GM12878 (cell line): ENCODE measurements at regions not wholly inside any gene's neighbourhood (a gene's known extent, or its start where the extent isn't known, plus 50 kb on each side); places are given as distances from the start of the nearest gene placed in this dataset.

Source experiments
- ATAC-seq: fragments of 200-7000 bp; cut with Tn5 transposase; 3 replicates; pipeline ENCODE4 v1.9.1; 2020; ENCODE audit warnings: mild to moderate bottlenecking, moderate library complexity
- BruUV-seq: library from RNA; stranded (reverse); fragments of 400-500 nt; replicated peaks from 2 replicates; lab custom pipeline; 2021; lab: Mats Ljungman, UMichigan
- CTCF ChIA-PET: fragments of 300-600 bp; sonication (Branson Sonifier 250); formaldehyde crosslinking; extraction: SDS; loops from one replicate; lab custom pipeline; 2021; ENCODE audit warnings: inconsistent platforms; lab: Yijun Ruan, JAX
- POLR2A ChIA-PET: fragments of 350-600 bp; formaldehyde crosslinking; extraction: SDS; loops from one replicate; lab custom pipeline; 2021; ENCODE audit warnings: inconsistent platforms; lab: Charles Lee
- RAD21 ChIA-PET: fragments of 300-600 bp; sonication (Branson Sonifier 250); formaldehyde crosslinking; loops from one replicate; lab custom pipeline; 2023; ENCODE audit warnings: antibody characterized with exemption; ENCODE audit not compliant: unreplicated experiment; lab: Charles Lee
- SMC1A ChIA-PET: fragments of 300-600 bp; sonication (Branson Sonifier 250); formaldehyde crosslinking; loops from one replicate; lab custom pipeline; 2023; ENCODE audit not compliant: unreplicated experiment, uncharacterized antibody; lab: Charles Lee
- DNase-seq: peaks from one replicate; pipeline ENCODE4 v3.0.0-alpha.2; 2011; ENCODE audit warnings: low read depth, low spot score
- FAIRE-seq: peaks from 3 replicates; lab custom pipeline; 2011; peaks lifted over from hg19 to GRCh38; lab: Jason Lieb, UNC
- H2AFZ ChIP-seq: 2 replicates; pipeline ENCODE4 v1.6.0; 2011; ENCODE audit warnings: low read depth, low read length, control low read depth; ENCODE audit not compliant: control insufficient read depth
- H3K27ac ChIP-seq: 2 replicates; pipeline ENCODE4 v1.5.1; 2011; ENCODE audit warnings: control low read depth; ENCODE audit not compliant: control insufficient read depth, insufficient read depth
- H3K27me3 ChIP-seq, 2 experiments: replicated peaks in 1 of 2; 2 replicates each; pipeline versions ENCODE4 v1.6.0 to v1.6.1; 2011; ENCODE audit warnings: low read length in 1 of 2; ENCODE audit not compliant: control insufficient read depth in 2 of 2, insufficient read depth in 2 of 2
- H3K36me3 ChIP-seq, 2 experiments: 2 replicates each; pipeline ENCODE4 v1.5.1; 2011; ENCODE audit warnings: low read length in 1 of 2; ENCODE audit not compliant: control insufficient read depth in 2 of 2, insufficient read depth in 2 of 2
- H3K4me1 ChIP-seq: 2 replicates; pipeline ENCODE4 v1.6.1; 2011; ENCODE audit warnings: mild to moderate bottlenecking, low read length, moderate library complexity, mixed read lengths; ENCODE audit not compliant: control insufficient read depth, insufficient read depth
- H3K4me2 ChIP-seq: 2 replicates; pipeline ENCODE4 v1.6.0; 2011; ENCODE audit warnings: control low read depth; ENCODE audit not compliant: control insufficient read depth, insufficient read depth
- H3K4me3 ChIP-seq: fragments of 200-600 bp; sonication (generic); 2 replicates; pipeline ENCODE4 v1.5.1; 2016
- H3K79me2 ChIP-seq: 2 replicates; pipeline ENCODE4 v1.6.0; 2011; ENCODE audit warnings: low read length; ENCODE audit not compliant: control insufficient read depth, insufficient read depth
- H3K9ac ChIP-seq: 2 replicates; pipeline ENCODE4 v1.8.0; 2011; ENCODE audit warnings: low read length, control low read depth, mixed read lengths; ENCODE audit not compliant: control insufficient read depth, insufficient read depth
- H3K9me3 ChIP-seq: replicated peaks from 3 replicates; pipeline ENCODE4 v1.5.1; 2011; ENCODE audit warnings: mild to moderate bottlenecking, low read length; ENCODE audit not compliant: control insufficient read depth, insufficient read depth
- H4K20me1 ChIP-seq: 2 replicates; pipeline ENCODE4 v1.6.0; 2011; ENCODE audit not compliant: control insufficient read depth, insufficient read depth
- CHD4 ChIP-seq: fragments of 200-600 bp; sonication (generic); IDR thresholded peaks from 2 replicates; pipeline ENCODE4 v1.6.1; 2016; ENCODE audit warnings: mild to moderate bottlenecking
- KLF5 ChIP-seq: fragments of 450-650 bp; IDR thresholded peaks from 2 replicates; pipeline ENCODE4 v1.6.1; 2014; ENCODE audit warnings: mild to moderate bottlenecking; ENCODE audit not compliant: partially characterized antibody
- ZNF622 ChIP-seq: fragments of 450-650 bp; IDR thresholded peaks from 2 replicates; pipeline ENCODE4 v1.6.1; 2017; ENCODE audit warnings: mild to moderate bottlenecking, inconsistent platforms
- in situ Hi-C: fragments of 300-500 bp; cut with MboI; formaldehyde crosslinking; loops from 9 replicates; pipeline ENCODE4 v1.14.3; 2018; ENCODE audit warnings: mixed read lengths
- intact Hi-C: fragments of 100-400 bp; cut with micrococcal nuclease; formaldehyde crosslinking; loops from one replicate; pipeline ENCODE4 v1.14.2; 2022; ENCODE audit not compliant: unreplicated experiment
- TF ChIP-seq, protein P1 (sequence below): IDR thresholded peaks from 2 replicates; pipeline ENCODE4 v1.6.1; 2012; ENCODE audit warnings: low read depth, low read length, improper control_type of control experiment
- TF ChIP-seq, protein P2 (sequence below): fragments of 150-350 bp; IDR thresholded peaks from 2 replicates; pipeline ENCODE4 v1.6.1; 2016; ENCODE audit warnings: low read depth, low read length

DNA sequence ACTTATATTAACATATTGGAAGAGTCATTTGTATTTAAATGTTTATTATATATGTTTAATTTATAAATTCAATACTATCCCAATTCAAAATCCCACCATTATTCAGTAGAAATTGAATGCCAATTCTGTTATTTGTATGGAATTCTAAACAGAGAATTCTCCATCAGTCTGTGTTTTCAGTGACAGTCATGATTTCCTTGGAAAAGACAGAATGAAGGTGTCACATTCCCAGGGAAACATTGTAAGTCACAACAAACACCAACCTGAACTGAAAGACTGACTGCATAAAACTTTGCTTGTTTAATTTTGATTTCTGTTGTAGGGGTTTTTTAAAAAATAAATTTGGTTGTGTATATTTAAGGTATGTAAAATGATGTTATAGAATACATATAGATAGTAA, 769.8 kb upstream of the BCHE start:
- Histone ChIP-seq H2AFZ (no peak overlapping the region), H4K20me1 (no peaks in the 10 kb centered on the region), H3K4me1 (no peaks in the 10 kb centered on the region), H3K4me2 (no peak overlapping the region), H3K9ac (no peak overlapping the region), H3K36me3 (no peaks in the 10 kb centered on the region), H3K27me3 (no peaks in the 10 kb centered on the region), H3K79me2 (no peaks in the 10 kb centered on the region), H3K4me3 (no peak overlapping the region), H3K27ac (no peak overlapping the region)
- FAIRE-seq, result no peak
- ChIA-PET RAD21 (no interaction called here), CTCF (no interaction called here), POLR2A (no interaction called here), SMC1A (interaction anchor here (1.0 kb wide), 1 partner anchor 10 kb away, joined by 3 read pairs; no protein-coding TSS in a partner anchor)
- no peak for DNase-seq
- intact Hi-C loops (no loop called here), in situ Hi-C loops (no loop called here)
- BruUV-seq, result no TSS peak
- ATAC-seq, result no peak
- TF ChIP-seq CHD4 (no peak), ZNF622 (no peak), KLF5 (no peak)
- TF ChIP-seq, protein P1, sequence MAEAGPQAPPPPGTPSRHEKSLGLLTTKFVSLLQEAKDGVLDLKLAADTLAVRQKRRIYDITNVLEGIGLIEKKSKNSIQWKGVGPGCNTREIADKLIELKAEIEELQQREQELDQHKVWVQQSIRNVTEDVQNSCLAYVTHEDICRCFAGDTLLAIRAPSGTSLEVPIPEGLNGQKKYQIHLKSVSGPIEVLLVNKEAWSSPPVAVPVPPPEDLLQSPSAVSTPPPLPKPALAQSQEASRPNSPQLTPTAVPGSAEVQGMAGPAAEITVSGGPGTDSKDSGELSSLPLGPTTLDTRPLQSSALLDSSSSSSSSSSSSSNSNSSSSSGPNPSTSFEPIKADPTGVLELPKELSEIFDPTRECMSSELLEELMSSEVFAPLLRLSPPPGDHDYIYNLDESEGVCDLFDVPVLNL, result no peak
- TF ChIP-seq, protein P2, sequence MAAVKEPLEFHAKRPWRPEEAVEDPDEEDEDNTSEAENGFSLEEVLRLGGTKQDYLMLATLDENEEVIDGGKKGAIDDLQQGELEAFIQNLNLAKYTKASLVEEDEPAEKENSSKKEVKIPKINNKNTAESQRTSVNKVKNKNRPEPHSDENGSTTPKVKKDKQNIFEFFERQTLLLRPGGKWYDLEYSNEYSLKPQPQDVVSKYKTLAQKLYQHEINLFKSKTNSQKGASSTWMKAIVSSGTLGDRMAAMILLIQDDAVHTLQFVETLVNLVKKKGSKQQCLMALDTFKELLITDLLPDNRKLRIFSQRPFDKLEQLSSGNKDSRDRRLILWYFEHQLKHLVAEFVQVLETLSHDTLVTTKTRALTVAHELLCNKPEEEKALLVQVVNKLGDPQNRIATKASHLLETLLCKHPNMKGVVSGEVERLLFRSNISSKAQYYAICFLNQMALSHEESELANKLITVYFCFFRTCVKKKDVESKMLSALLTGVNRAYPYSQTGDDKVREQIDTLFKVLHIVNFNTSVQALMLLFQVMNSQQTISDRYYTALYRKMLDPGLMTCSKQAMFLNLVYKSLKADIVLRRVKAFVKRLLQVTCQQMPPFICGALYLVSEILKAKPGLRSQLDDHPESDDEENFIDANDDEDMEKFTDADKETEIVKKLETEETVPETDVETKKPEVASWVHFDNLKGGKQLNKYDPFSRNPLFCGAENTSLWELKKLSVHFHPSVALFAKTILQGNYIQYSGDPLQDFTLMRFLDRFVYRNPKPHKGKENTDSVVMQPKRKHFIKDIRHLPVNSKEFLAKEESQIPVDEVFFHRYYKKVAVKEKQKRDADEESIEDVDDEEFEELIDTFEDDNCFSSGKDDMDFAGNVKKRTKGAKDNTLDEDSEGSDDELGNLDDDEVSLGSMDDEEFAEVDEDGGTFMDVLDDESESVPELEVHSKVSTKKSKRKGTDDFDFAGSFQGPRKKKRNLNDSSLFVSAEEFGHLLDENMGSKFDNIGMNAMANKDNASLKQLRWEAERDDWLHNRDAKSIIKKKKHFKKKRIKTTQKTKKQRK, result no peak
- TF ChIP-seq, all 136 proteins: peak for 0
- no peaks in the 10 kb centered on the region for H3K9me3 ChIP-seq
